Stomach (tissue), 8 donors: ENCODE measurements at regions not wholly inside any gene's neighbourhood (a gene's known extent, or its start where the extent isn't known, plus 50 kb on each side); places are given as distances from the start of the nearest gene placed in this dataset.
A peak's percentile ranks its signal among the peaks of the same experiment; 100 is the strongest.

ENCODE experiments used
- DNase-seq, 2 donors: peaks; one replicate each; pipeline versions ENCODE4 v3.0.0 to v3.0.0-alpha.2; 2013 to 2019
- H3K27ac ChIP-seq, 5 donors: fragments of 200-600 bp in 4 of 5; sonication (generic) in 4 of 5; one replicate each; pipeline ENCODE4 v1.5.1; 2013 to 2019; ENCODE audit warnings: mild to moderate bottlenecking in 1 of 5, moderate library complexity in 1 of 5
- H3K27me3 ChIP-seq, 3 donors: fragments of 200-600 bp; sonication (generic); one replicate each; pipeline ENCODE4 v1.5.1; 2017 to 2019; ENCODE audit warnings: mixed run types in 1 of 3
- H3K36me3 ChIP-seq, 4 donors: fragments of 200-600 bp; sonication (generic); 1 replicate in 3 of 4; 2 replicates in 1 of 4; pipeline ENCODE4 v1.5.1; 2016 to 2019
- H3K4me1 ChIP-seq, 4 donors: fragments of 200-600 bp; sonication (generic); one replicate each; pipeline ENCODE4 v1.5.1; 2016 to 2019
- H3K4me3 ChIP-seq, 4 donors: fragments of 200-600 bp; sonication (generic) in 3 of 4; one replicate each; pipeline ENCODE4 v1.5.1; 2016 to 2019; ENCODE audit warnings: mild to moderate bottlenecking in 1 of 4
- H3K9me3 ChIP-seq, 4 donors: fragments of 200-600 bp; sonication (generic); one replicate each; pipeline ENCODE4 v1.5.1; 2016 to 2019
- CTCF ChIP-seq, 7 experiments: fragments of 450-650 bp in 4 of 7; fragments of 200-600 bp in 3 of 7; sonication (generic) in 3 of 7; IDR thresholded peaks; one replicate each; pipeline ENCODE4 v1.5.1; 2016 to 2019; ENCODE audit warnings: antibody characterized with exemption in 7 of 7, control low read depth in 2 of 7, mild to moderate bottlenecking in 1 of 7
- EP300 ChIP-seq: sonication (generic); formaldehyde crosslinking; IDR thresholded peaks from one replicate; pipeline ENCODE4 v1.6.1; 2017; ENCODE audit warnings: antibody characterized with exemption
- POLR2A ChIP-seq, 4 donors: fragments of 450-650 bp; IDR thresholded peaks; one replicate each; pipeline ENCODE4 v1.6.1; 2016; ENCODE audit warnings: antibody characterized with exemption in 4 of 4, control low read depth in 2 of 4, mild to moderate bottlenecking in 1 of 4, moderate library complexity in 1 of 4
- POLR2AphosphoS5 ChIP-seq, 3 donors: sonication (generic); formaldehyde crosslinking; IDR thresholded peaks; one replicate each; pipeline ENCODE4 v1.6.1; 2016; ENCODE audit warnings: antibody characterized with exemption in 3 of 3
- WGBS, 5 donors: extraction: QIAGEN DNeasy Blood & Tissue Kit in 3 of 5; methylation state at CpG; one replicate each; pipeline versions ENCODE4 v1.1.5 to v1.1.7; 2013 to 2018; 5-methylcytosine and 5-hydroxymethylcytosine counted together
- intact Hi-C: fragments of 100-400 bp; cut with DNase I; formaldehyde crosslinking; loops from one replicate; pipeline ENCODE4 v1.15.1; 2023; ENCODE audit warnings: low total_unique reads
- donor health status: healthy with polysubstance abuse.
- donor health status: Bipolar disorder and iron deficiency.
- donor health status: healthy.

GRCh38 chr10:55485827-55486226 lies 684.8 kb upstream of the PCDH15 start:
- no peaks in the 10 kb centered on the region for H3K4me1 ChIP-seq
- no peak for DNase-seq
- H3K27ac ChIP-seq, result no peak overlapping the region
- 54 to 75% (median 68%) methylated on average over 4 of the region's 4 CpGs for WGBS, 5 donors
- intact Hi-C loops, result no loop called here
- no peak overlapping the region for H3K4me3 ChIP-seq
- H3K27me3 ChIP-seq, result no peaks in the 10 kb centered on the region
- TF ChIP-seq EP300, result no peak
- peaks cover 0 to 7% (median 3%) of the 10 kb centered on the region in 4 donors for H3K9me3 ChIP-seq
- H3K36me3 ChIP-seq, result no peaks in the 10 kb centered on the region

- 79 to 94% (median 85%) methylated on average over 1 of the region's 1 CpG for WGBS, 5 donors
Measured at GRCh38 chr10:55476129-55476528, 675.1 kb upstream of the PCDH15 start.

GRCh38 chr10:55474258-55474657 lies 673.2 kb upstream of the PCDH15 start:
- H3K9me3 ChIP-seq, result no peaks in the 10 kb centered on the region
- intact Hi-C loops, result no loop called here
- no peak overlapping the region for H3K4me3 ChIP-seq

More at GRCh38 chr10:55476129-55476528, 675.1 kb upstream of the PCDH15 start:
- Histone ChIP-seq H3K4me1 (no peaks in the 10 kb centered on the region), H3K27me3 (no peaks in the 10 kb centered on the region), H3K27ac (no peak overlapping the region), H3K36me3 (no peaks in the 10 kb centered on the region), H3K4me3 (no peak overlapping the region), H3K9me3 (peaks cover 0 to 7% (median 0%) of the 10 kb centered on the region in 4 donors)
- no peak for TF ChIP-seq POLR2A (IDR thresholded peaks at IDR 0.05)
- no peak for TF ChIP-seq POLR2AphosphoS5 (IDR thresholded peaks at IDR 0.05)
- TF ChIP-seq EP300, result no peak
- TF ChIP-seq CTCF (IDR thresholded peaks at IDR 0.05), result no peak
- intact Hi-C loops, result no loop called here
- no peak for DNase-seq

GRCh38 chr10:55470840-55471239 lies 669.8 kb upstream of the PCDH15 start:
- Histone ChIP-seq H3K27ac (no peak overlapping the region), H3K9me3 (no peaks in the 10 kb centered on the region), H3K4me1 (no peaks in the 10 kb centered on the region), H3K36me3 (no peaks in the 10 kb centered on the region), H3K4me3 (no peak overlapping the region), H3K27me3 (no peaks in the 10 kb centered on the region)
- no peak for DNase-seq
- intact Hi-C loops, result no loop called here
- no peak for TF ChIP-seq EP300
- TF ChIP-seq POLR2A (IDR thresholded peaks at IDR 0.05), result no peak
- no peak for TF ChIP-seq CTCF (IDR thresholded peaks at IDR 0.05)
- WGBS, 5 donors, result 68 to 81% (median 78%) methylated on average over 1 of the region's 1 CpG

More at GRCh38 chr10:55474258-55474657, 673.2 kb upstream of the PCDH15 start:
- TF ChIP-seq POLR2A (IDR thresholded peaks at IDR 0.05), result no peak
- no peak for TF ChIP-seq EP300
- no peak for TF ChIP-seq POLR2AphosphoS5 (IDR thresholded peaks at IDR 0.05)
- no peak for TF ChIP-seq CTCF (IDR thresholded peaks at IDR 0.05)
- no peaks in the 10 kb centered on the region for H3K36me3 ChIP-seq
- H3K4me1 ChIP-seq, result no peaks in the 10 kb centered on the region
- H3K27me3 ChIP-seq, result no peaks in the 10 kb centered on the region
- H3K27ac ChIP-seq, result no peak overlapping the region
- DNase-seq, result no peak

- no peak overlapping the region for H3K27ac ChIP-seq
- DNase-seq, result peak in 1 of 2 donors; percentile 11
- 75 to 83% (median 79%) methylated on average over 2 of the region's 2 CpGs for WGBS, 5 donors
- H3K27me3 ChIP-seq, result no peaks in the 10 kb centered on the region
- TF ChIP-seq EP300 (no peak), POLR2AphosphoS5 (IDR thresholded peaks at IDR 0.05) (no peak), CTCF (IDR thresholded peaks at IDR 0.05) (no peak), POLR2A (IDR thresholded peaks at IDR 0.05) (no peak)
- intact Hi-C loops, result no loop called here
- no peaks in the 10 kb centered on the region for H3K4me1 ChIP-seq
- H3K36me3 ChIP-seq, result no peaks in the 10 kb centered on the region
- no peaks in the 10 kb centered on the region for H3K9me3 ChIP-seq
- H3K4me3 ChIP-seq, result no peak overlapping the region
Measured at GRCh38 chr10:55466806-55467504, 665.9 kb upstream of the PCDH15 start.
